Fibroblast of upper back skin (primary cell): ENCODE measurements at regions not wholly inside any gene's neighbourhood (a gene's known extent, or its start where the extent isn't known, plus 50 kb on each side); places are given as distances from the start of the nearest gene placed in this dataset.

Source experiments
- DNase-seq: peaks from one replicate; pipeline ENCODE4 v3.0.0-alpha.2; 2013

GRCh38 chr2:214674278-214674677 lies 135.2 kb downstream of the BARD1 start:
- no peak for DNase-seq

- DNase-seq, result no peak
Measured at GRCh38 chr2:214671319-214671885, 138.1 kb downstream of the BARD1 start.

DNA sequence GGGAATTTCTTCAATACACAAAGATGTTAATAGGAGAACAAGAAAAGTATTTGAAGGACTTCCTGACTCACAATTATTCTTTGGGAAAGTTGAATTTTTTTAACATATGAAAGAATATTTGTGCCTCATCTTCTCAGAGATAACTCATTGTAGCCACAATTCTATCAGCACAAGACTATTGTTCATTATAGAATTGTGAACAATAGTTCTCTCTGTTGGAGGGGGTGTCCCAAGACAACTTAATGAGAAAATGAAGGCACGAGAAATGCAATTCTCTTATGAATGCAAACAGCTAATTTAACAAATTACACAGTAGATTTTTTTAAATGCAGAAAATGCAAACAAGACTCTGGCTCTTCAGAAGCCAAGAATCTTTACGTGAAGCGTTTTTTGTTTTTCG lies 157.0 kb downstream of the BARD1 start:
- DNase-seq, result no peak

GRCh38 chr2:214651451-214651850 lies 158.0 kb downstream of the BARD1 start:
- DNase-seq, result no peak

- peak; percentile 59 for DNase-seq
Measured at GRCh38 chr2:214649440-214650205, 159.9 kb downstream of the BARD1 start.

GRCh38 chr2:214648520-214648919 lies 161.0 kb downstream of the BARD1 start:
- DNase-seq, result no peak

- no peak for DNase-seq
Measured at GRCh38 chr2:214631406-214631805, 178.1 kb downstream of the BARD1 start.

- peak; percentile 24 for DNase-seq
Measured at GRCh38 chr2:214630402-214631045, 179.0 kb downstream of the BARD1 start.

DNA sequence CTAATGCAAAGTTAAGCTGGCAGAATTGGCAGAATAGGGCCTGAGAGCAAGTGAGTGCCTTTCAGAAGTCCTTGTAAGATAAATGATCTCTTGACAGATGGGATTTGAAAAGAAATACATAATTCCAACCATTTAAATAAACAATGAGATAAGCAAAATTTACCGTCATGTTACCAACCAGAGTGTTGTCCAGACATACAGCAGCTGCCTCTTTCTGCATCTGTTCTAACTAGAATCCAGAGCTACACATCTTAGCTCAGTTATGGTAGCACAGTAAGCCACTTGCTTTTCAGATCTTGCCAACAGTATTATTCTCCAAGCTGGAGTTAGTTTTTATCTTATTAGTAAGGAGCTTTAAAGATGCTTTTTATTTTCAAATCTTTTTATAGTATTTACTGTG lies 179.6 kb downstream of the BARD1 start:
- no peak for DNase-seq
